ENCODE measurements at regions not wholly inside any gene's neighbourhood (a gene's known extent, or its start where the extent isn't known, plus 50 kb on each side); places are given as distances from the start of the nearest gene placed in this dataset.

DNA sequence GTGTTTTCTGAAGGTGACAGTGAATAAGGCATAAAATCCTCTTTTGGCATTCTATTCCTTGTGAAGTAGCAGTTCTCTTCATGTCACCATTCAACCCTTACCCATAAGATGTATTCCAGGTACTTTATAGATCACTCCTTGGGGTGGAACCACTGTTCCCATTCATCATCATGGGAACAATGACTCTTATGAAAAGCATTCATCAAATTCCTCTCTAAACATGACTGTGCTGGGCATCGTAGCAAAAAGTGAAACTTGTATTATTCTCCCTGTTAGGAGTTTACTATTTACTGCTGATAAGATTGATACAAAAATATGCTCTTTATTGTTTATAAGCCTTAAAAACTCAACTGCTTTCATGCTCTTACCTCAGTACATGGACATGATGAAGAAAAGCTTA, 793.4 kb downstream of the LIG4 start:
- TF ChIP-seq SNAI2 (CRISPR knock-in tag; IDR thresholded peaks at IDR 0.05) (no peak), BACH2 (CRISPR knock-in tag; IDR thresholded peaks at IDR 0.05; ENCODE audit: borderline replicate concordance) (no peak), ZC3H10 (CRISPR knock-in tag; IDR thresholded peaks at IDR 0.05) (no peak), ZFP30 (CRISPR knock-in tag; IDR thresholded peaks at IDR 0.05) (no peak), ISL1 (CRISPR knock-in tag; IDR thresholded peaks at IDR 0.05) (no peak), GLIS3 (CRISPR knock-in tag; IDR thresholded peaks at IDR 0.05) (no peak), ZNF8 (CRISPR knock-in tag; IDR thresholded peaks at IDR 0.05) (no peak), TOX (CRISPR knock-in tag; IDR thresholded peaks at IDR 0.05; ENCODE audit: borderline replicate concordance) (no peak)
- TF ChIP-seq, protein P1, sequence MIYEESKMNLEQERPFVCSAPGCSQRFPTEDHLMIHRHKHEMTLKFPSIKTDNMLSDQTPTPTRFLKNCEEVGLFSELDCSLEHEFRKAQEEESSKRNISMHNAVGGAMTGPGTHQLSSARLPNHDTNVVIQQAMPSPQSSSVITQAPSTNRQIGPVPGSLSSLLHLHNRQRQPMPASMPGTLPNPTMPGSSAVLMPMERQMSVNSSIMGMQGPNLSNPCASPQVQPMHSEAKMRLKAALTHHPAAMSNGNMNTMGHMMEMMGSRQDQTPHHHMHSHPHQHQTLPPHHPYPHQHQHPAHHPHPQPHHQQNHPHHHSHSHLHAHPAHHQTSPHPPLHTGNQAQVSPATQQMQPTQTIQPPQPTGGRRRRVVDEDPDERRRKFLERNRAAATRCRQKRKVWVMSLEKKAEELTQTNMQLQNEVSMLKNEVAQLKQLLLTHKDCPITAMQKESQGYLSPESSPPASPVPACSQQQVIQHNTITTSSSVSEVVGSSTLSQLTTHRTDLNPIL (CRISPR knock-in tag; IDR thresholded peaks at IDR 0.05; ENCODE audit: low read depth), result no peak
- peak; percentile 60 for ATAC-seq

DNA sequence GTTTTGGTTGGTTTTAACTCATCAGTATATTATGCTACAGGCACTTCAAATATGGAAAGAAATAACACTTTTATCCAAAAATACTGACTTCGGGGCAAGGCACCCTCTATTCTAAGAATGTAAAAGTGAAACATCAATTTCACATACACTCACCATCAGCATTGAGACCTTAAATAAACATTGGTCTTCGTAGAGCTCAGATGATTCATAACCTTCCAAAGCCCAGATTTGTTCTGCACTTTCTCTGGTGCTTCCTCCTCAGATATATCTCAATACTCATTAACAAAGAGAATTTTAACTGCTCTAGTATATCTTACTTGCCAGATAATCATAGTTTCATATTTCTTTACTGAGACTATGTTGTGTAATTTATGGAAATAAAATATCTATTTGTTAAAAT, 794.3 kb downstream of the LIG4 start:
- ATAC-seq, result peak; percentile 53; the same call in 2 of the 3 replicates
- TF ChIP-seq ZNF8 (CRISPR knock-in tag; IDR thresholded peaks at IDR 0.05) (no peak), ISL1 (CRISPR knock-in tag; IDR thresholded peaks at IDR 0.05) (peak; percentile 22; the same call in 1 of the 2 replicates), RARB (CRISPR knock-in tag; IDR thresholded peaks at IDR 0.05) (no peak), ZNF565 (CRISPR knock-in tag; conservative IDR thresholded peaks at IDR 0.05; ENCODE audit: low read depth) (no peak), OSR1 (CRISPR knock-in tag; IDR thresholded peaks at IDR 0.05) (no peak), ZFP3 (CRISPR knock-in tag; IDR thresholded peaks at IDR 0.05) (no peak), GLIS3 (CRISPR knock-in tag; IDR thresholded peaks at IDR 0.05) (no peak)
- TF ChIP-seq, protein P1 (CRISPR knock-in tag; IDR thresholded peaks at IDR 0.05; ENCODE audit: low read depth), result no peak

DNA sequence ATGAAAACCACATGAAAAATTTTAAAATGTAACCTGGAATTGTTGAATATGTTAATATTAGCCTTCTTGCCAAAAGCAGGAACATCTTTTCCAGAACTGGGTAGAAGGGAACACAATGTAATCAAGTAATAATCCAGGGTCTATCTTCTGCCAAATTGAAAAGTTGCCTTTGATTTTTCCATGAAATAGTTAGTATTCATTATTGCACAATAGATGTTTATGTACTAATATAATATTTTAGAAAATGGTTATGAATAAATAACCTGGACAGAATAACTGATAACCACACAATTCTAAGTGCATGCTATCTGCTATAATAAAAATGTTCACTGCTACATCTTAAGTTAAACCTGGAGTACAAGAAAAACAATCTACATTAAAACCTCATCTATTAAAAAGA, 802.3 kb downstream of the LIG4 start:
- ATAC-seq, result no peak
- TF ChIP-seq BACH2 (CRISPR knock-in tag; IDR thresholded peaks at IDR 0.05; ENCODE audit: borderline replicate concordance) (no peak), SNAI2 (CRISPR knock-in tag; IDR thresholded peaks at IDR 0.05) (no peak), ZNF565 (CRISPR knock-in tag; conservative IDR thresholded peaks at IDR 0.05; ENCODE audit: low read depth) (no peak), TOX (CRISPR knock-in tag; IDR thresholded peaks at IDR 0.05; ENCODE audit: borderline replicate concordance) (no peak), ARNTL (CRISPR knock-in tag; IDR thresholded peaks at IDR 0.05; ENCODE audit: borderline replicate concordance, low read depth) (no peak), RARB (CRISPR knock-in tag; IDR thresholded peaks at IDR 0.05) (no peak), ZNF8 (CRISPR knock-in tag; IDR thresholded peaks at IDR 0.05) (no peak)

DNA sequence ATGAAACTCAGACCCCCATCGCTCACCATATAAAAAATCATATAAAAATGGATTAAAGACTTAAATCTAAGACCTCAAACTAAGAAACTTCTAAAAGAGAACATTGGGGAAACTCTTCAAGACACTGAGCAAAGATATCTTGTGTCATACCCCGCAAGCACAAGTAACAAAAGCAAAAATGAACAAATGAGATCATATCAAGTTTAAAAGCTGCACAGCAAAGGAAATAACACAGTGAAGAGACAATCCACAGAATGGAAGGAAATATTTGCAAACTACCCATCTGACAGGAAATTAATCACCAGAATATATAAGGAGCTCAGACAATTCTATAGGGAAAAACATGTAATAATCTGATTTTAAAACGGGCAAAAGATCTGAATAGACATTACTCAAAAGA, 808.3 kb downstream of the LIG4 start:
- TF ChIP-seq, protein P2, sequence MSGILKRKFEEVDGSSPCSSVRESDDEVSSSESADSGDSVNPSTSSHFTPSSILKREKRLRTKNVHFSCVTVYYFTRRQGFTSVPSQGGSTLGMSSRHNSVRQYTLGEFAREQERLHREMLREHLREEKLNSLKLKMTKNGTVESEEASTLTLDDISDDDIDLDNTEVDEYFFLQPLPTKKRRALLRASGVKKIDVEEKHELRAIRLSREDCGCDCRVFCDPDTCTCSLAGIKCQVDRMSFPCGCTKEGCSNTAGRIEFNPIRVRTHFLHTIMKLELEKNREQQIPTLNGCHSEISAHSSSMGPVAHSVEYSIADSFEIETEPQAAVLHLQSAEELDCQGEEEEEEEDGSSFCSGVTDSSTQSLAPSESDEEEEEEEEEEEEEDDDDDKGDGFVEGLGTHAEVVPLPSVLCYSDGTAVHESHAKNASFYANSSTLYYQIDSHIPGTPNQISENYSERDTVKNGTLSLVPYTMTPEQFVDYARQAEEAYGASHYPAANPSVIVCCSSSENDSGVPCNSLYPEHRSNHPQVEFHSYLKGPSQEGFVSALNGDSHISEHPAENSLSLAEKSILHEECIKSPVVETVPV (CRISPR knock-in tag; IDR thresholded peaks at IDR 0.05), result no peak
- TF ChIP-seq TCF4 (CRISPR knock-in tag; IDR thresholded peaks at IDR 0.05; ENCODE audit: borderline replicate concordance) (no peak), ISL1 (CRISPR knock-in tag; IDR thresholded peaks at IDR 0.05) (no peak), ZFP3 (CRISPR knock-in tag; IDR thresholded peaks at IDR 0.05) (no peak)
- TF ChIP-seq, protein P1 (CRISPR knock-in tag; IDR thresholded peaks at IDR 0.05; ENCODE audit: low read depth), result no peak
- no peak for ATAC-seq

DNA sequence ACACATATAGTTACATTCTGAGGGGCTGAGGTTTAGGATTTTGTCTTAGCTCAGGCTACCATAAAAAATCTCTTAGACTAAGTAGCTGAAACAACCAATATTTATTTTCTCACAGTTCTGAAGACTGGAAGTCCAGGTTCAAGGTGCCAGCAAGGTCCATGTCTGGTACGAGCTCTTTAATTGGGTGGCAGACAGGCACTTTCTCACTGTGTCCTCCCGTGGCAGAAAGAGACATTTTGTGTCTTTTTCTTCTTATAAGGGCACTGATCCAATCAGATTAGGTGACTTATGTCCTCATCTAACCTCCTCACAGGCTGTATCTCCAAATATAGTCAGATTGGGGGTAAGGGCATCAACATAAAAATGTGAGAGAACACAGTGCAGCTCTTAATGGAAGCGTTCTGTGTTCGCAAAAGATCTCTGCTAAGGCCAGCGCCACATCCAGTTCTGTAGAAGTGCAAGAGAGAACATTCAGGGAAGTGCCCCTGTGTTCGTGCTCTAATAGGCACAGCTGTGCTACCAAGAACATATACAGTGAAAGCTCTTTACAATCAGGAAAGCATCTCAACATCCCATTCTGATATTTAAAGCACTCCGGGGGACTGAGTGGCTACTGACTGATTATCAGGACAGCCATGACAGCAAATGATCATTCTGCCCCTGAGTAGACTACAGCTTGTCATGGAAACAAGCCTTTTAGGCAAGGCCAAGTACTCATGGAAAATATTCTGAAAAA, 819.2 kb downstream of the LIG4 start:
- ATAC-seq, result peak; percentile 39; the same call in 1 of the 3 replicates
- TF ChIP-seq ESRRG (CRISPR knock-in tag; IDR thresholded peaks at IDR 0.05), result no peak
- TF ChIP-seq, protein P3, sequence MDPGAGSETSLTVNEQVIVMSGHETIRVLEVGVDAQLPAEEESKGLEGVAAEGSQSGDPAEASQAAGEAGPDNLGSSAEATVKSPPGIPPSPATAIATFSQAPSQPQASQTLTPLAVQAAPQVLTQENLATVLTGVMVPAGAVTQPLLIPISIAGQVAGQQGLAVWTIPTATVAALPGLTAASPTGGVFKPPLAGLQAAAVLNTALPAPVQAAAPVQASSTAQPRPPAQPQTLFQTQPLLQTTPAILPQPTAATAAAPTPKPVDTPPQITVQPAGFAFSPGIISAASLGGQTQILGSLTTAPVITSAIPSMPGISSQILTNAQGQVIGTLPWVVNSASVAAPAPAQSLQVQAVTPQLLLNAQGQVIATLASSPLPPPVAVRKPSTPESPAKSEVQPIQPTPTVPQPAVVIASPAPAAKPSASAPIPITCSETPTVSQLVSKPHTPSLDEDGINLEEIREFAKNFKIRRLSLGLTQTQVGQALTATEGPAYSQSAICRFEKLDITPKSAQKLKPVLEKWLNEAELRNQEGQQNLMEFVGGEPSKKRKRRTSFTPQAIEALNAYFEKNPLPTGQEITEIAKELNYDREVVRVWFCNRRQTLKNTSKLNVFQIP (CRISPR knock-in tag; IDR thresholded peaks at IDR 0.05; ENCODE audit: borderline replicate concordance, low read depth), result no peak
- TF ChIP-seq ZFP30 (CRISPR knock-in tag; IDR thresholded peaks at IDR 0.05), result no peak
- TF ChIP-seq ISL1 (CRISPR knock-in tag; IDR thresholded peaks at IDR 0.05), result no peak
- TF ChIP-seq ZFP3 (CRISPR knock-in tag; IDR thresholded peaks at IDR 0.05), result no peak
- no peak for TF ChIP-seq TOX (CRISPR knock-in tag; IDR thresholded peaks at IDR 0.05; ENCODE audit: borderline replicate concordance)
- TF ChIP-seq, protein P4, sequence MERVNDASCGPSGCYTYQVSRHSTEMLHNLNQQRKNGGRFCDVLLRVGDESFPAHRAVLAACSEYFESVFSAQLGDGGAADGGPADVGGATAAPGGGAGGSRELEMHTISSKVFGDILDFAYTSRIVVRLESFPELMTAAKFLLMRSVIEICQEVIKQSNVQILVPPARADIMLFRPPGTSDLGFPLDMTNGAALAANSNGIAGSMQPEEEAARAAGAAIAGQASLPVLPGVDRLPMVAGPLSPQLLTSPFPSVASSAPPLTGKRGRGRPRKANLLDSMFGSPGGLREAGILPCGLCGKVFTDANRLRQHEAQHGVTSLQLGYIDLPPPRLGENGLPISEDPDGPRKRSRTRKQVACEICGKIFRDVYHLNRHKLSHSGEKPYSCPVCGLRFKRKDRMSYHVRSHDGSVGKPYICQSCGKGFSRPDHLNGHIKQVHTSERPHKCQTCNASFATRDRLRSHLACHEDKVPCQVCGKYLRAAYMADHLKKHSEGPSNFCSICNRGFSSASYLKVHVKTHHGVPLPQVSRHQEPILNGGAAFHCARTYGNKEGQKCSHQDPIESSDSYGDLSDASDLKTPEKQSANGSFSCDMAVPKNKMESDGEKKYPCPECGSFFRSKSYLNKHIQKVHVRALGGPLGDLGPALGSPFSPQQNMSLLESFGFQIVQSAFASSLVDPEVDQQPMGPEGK (CRISPR knock-in tag; IDR thresholded peaks at IDR 0.05; ENCODE audit: borderline replicate concordance), result no peak
- no peak for TF ChIP-seq RARB (CRISPR knock-in tag; IDR thresholded peaks at IDR 0.05)
- no peak for TF ChIP-seq ZNF70 (CRISPR knock-in tag; IDR thresholded peaks at IDR 0.05)
- TF ChIP-seq, protein P1 (CRISPR knock-in tag; IDR thresholded peaks at IDR 0.05; ENCODE audit: low read depth), result no peak
- no peak for TF ChIP-seq BACH2 (CRISPR knock-in tag; IDR thresholded peaks at IDR 0.05; ENCODE audit: borderline replicate concordance)
- no peak for TF ChIP-seq TCF4 (CRISPR knock-in tag; IDR thresholded peaks at IDR 0.05; ENCODE audit: borderline replicate concordance)
- TF ChIP-seq ZC3H10 (CRISPR knock-in tag; IDR thresholded peaks at IDR 0.05), result no peak
- TF ChIP-seq ZNF565 (CRISPR knock-in tag; conservative IDR thresholded peaks at IDR 0.05; ENCODE audit: low read depth), result no peak
- TF ChIP-seq ZNF8 (CRISPR knock-in tag; IDR thresholded peaks at IDR 0.05), result no peak
- TF ChIP-seq PPARA (CRISPR knock-in tag; IDR thresholded peaks at IDR 0.05; ENCODE audit: borderline replicate concordance), result no peak
